Common myeloid progenitor, CD34-positive (primary cell): ENCODE measurements at regions not wholly inside any gene's neighbourhood (a gene's known extent, or its start where the extent isn't known, plus 50 kb on each side); places are given as distances from the start of the nearest gene placed in this dataset.
"Not testable (repeated sequence)": the region's sequence is repeated elsewhere in the genome, so short reads cannot be mapped to it uniquely, and the experiment has no call there.

ENCODE experiments used
- CTCF ChIA-PET: fragments of 350-600 bp; sonication (Branson Sonifier 250); formaldehyde crosslinking; loops from one replicate; lab custom pipeline; 2021; ENCODE audit warnings: antibody characterized with exemption; lab: Charles Lee
- POLR2A ChIA-PET: fragments of 350-600 bp; sonication (Branson Sonifier 250); formaldehyde crosslinking; loops from one replicate; lab custom pipeline; 2021; ENCODE audit warnings: antibody characterized with exemption; lab: Charles Lee
- DNase-seq, 3 donors: peaks; one replicate each; pipeline versions ENCODE4 v3.0.0 to v3.0.0-alpha.2; 2013
- H3K27ac ChIP-seq, 2 experiments: 1 replicate in 1 of 2; 2 replicates in 1 of 2; pipeline ENCODE4 v1.7.0; 2013; ENCODE audit warnings: inconsistent platforms in 2 of 2, low read length in 2 of 2, mild to moderate bottlenecking in 2 of 2, low read depth in 1 of 2, moderate library complexity in 1 of 2; ENCODE audit not compliant: severe bottlenecking in 2 of 2, insufficient read depth in 1 of 2, poor library complexity in 1 of 2
- H3K27me3 ChIP-seq, 5 experiments: replicated peaks in 2 of 5; 1 replicate in 3 of 5; 2 replicates in 2 of 5; pipeline versions ENCODE4 v1.6.1 to v1.7.0; 2013; ENCODE audit warnings: low read length in 4 of 5, mild to moderate bottlenecking in 2 of 5, moderate library complexity in 2 of 5, inconsistent platforms in 1 of 5; ENCODE audit not compliant: insufficient read depth in 5 of 5, control insufficient read depth in 4 of 5
- H3K36me3 ChIP-seq, 4 experiments: 1 replicate in 2 of 4; 2 replicates in 2 of 4; pipeline versions ENCODE4 v1.6.1 to v1.7.0; 2013; ENCODE audit warnings: low read length in 3 of 4, control low read depth in 1 of 4, mild to moderate bottlenecking in 1 of 4; ENCODE audit not compliant: control insufficient read depth in 4 of 4, insufficient read depth in 4 of 4
- H3K4me1 ChIP-seq, 4 experiments: 1 replicate in 3 of 4; 2 replicates in 1 of 4; pipeline versions ENCODE4 v1.6.1 to v1.7.1; 2013; ENCODE audit warnings: low read length in 3 of 4, mild to moderate bottlenecking in 3 of 4, control low read depth in 1 of 4, inconsistent platforms in 1 of 4, moderate library complexity in 1 of 4; ENCODE audit not compliant: control insufficient read depth in 4 of 4, insufficient read depth in 4 of 4; ENCODE audit errors: control extremely low read depth in 1 of 4
- H3K4me3 ChIP-seq, 7 experiments: 1 replicate in 4 of 7; 2 replicates in 3 of 7; pipeline versions ENCODE4 v1.5.1 to v1.7.0; 2013; ENCODE audit warnings: mild to moderate bottlenecking in 7 of 7, low read length in 6 of 7, moderate library complexity in 6 of 7, inconsistent platforms in 2 of 7, low read depth in 2 of 7, control low read depth in 1 of 7; ENCODE audit not compliant: insufficient read depth in 4 of 7, control insufficient read depth in 1 of 7; ENCODE audit errors: extremely low read depth in 1 of 7
- H3K9me3 ChIP-seq, 5 experiments: 1 replicate in 4 of 5; 2 replicates in 1 of 5; pipeline versions ENCODE4 v1.6.1 to v1.7.1; 2013; ENCODE audit warnings: low read length in 4 of 5, mild to moderate bottlenecking in 2 of 5, inconsistent platforms in 1 of 5, low read depth in 1 of 5, moderate library complexity in 1 of 5; ENCODE audit not compliant: control insufficient read depth in 4 of 5, insufficient read depth in 2 of 5; ENCODE audit errors: control extremely low read depth in 1 of 5
- WGBS: methylation state at CpG from one replicate; pipeline ENCODE4 v1.1.5; 2013; ENCODE audit not compliant: insufficient coverage; 5-methylcytosine and 5-hydroxymethylcytosine counted together

DNA sequence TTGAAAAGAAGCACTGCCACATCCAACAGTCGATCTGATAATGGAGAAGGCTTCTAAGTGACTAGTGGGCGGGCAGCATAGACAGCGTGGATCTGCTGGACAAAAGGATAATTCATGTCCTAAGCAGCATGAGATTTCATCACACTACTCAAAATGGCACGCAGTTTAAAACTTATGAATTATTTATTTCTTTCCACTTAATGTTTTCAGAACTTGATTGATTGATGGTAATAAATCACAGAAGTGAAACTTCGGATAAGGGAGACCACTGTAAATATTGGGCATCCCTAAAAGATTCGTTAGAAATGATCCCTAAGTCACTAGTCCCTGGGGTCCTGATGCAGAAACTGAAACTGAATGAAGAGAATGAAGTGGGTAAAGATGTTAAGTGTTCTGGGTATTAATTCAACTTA is 93.0 kb upstream of the ANK2 start:
- H3K27ac ChIP-seq, result no peak overlapping the region
- no peak for DNase-seq
- no peak overlapping the region for H3K4me3 ChIP-seq
- ChIA-PET CTCF (no interaction called here), POLR2A (no interaction called here)
- H3K4me1 ChIP-seq, result no peaks in the 10 kb centered on the region
- 96% methylated on average over 3 of the region's 6 CpGs for WGBS
- no peaks in the 10 kb centered on the region for H3K9me3 ChIP-seq
- H3K27me3 ChIP-seq, result peaks cover 0 to 4% (median 2%) of the 10 kb centered on the region in 5 experiments
- H3K36me3 ChIP-seq, result no peaks in the 10 kb centered on the region

DNA sequence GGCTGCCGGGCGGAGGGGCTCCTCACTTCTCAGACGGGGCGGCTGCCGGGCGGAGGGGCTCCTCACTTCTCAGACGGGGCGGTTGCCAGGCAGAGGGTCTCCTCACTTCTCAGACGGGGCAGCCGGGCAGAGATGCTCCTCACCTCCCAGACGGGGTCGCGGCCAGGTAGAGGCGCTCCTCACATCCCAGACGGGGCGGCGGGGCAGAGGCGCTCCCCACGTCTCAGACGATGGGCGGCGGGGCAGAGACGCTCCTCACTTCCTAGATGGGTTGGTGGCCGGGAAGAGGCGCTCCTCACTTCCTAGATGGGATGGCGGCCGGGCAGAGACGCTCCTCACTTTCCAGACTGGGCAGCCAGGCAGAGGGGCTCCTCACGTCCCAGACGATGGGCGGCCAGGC is 91.7 kb upstream of the ANK2 start:
- CTCF ChIA-PET, POLR2A ChIA-PET: not testable (repeated sequence)

DNA sequence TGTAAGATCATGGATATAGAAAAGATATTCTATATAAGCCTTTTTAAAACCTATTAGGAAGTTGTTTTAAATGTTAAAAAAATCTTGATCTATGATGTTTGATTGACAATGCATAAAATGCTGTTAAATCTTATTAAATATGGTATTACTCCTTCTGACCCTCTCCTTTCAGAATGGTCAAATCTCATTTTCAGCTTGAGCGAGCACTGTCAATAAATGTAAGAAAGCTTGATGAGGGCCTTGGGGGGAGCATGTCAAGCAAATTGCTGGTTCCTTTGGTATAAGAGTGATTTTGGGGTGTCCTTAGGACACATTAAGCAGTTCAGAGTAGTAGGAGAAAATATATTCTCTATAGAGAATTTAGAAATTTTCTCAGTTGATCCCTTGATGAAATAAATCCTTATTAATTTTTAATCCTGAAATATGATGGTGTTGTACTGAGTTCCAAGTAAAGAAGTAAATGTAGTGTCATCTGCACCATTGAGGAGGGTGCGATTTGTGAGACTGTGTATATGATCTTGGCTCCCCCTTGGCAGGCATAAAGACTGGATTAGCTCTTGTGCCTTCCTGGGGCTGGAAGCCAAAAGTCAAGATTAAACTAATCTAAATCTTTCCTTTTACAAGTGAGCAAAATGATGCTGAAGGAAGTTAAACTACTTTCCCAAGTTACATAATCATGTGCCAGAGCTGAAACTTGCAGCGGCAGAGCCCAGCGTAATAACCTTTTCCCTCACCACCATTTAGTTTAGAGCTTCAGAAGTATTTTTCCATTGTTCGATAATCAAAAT is 82.6 kb upstream of the ANK2 start:
- H3K36me3 ChIP-seq, result no peaks in the 10 kb centered on the region
- POLR2A ChIA-PET, result no interaction called here
- WGBS, result no CpG with 5 or more reads among the region's 5 CpGs
- DNase-seq, result no peak
- H3K27ac ChIP-seq, result no peak overlapping the region
- CTCF ChIA-PET, result no interaction called here
- H3K27me3 ChIP-seq, result no peaks in the 10 kb centered on the region
- H3K9me3 ChIP-seq, result no peaks in the 10 kb centered on the region
- H3K4me3 ChIP-seq, result no peak overlapping the region
- H3K4me1 ChIP-seq, result no peaks in the 10 kb centered on the region

More for the DNA sequence above, 91.7 kb upstream of the ANK2 start:
- WGBS, result no CpG with 5 or more reads among the region's 31 CpGs
- not testable (repeated sequence) for DNase-seq, H3K4me1 ChIP-seq, H3K27me3 ChIP-seq, H3K27ac ChIP-seq, H3K9me3 ChIP-seq, H3K4me3 ChIP-seq, H3K36me3 ChIP-seq

DNA sequence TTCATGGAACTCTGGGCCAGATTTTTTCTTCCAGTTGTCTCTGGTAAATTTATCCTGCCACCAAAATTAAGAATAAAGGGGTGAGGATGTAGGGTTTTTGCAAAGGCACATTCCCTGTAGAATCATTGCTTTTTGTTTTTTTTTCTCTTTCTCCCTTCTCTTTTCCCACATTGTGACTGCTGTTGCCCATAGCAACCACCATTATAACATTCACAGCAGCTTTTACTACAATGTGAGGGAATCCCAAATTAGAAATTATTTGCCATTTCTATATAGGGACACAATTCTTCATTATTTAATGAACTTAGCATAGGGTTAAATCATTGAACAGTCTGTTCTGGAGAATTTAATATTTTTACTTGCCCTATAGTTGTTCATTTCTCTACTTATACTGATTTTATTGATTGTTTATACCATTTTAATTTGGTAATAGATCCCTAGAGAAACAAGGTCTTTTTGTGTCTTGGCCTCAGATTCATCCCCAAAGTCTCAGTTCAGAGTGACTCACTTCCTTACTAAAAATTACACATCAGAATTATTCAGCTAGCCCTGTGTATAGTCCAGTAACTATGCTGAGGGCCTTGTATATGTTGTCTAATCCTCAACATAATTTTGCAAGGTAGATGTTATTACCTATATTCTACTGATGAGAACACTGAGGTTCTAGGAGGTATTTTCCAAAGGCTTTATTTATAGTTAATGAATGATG is 80.8 kb upstream of the ANK2 start:
- Histone ChIP-seq H3K27me3 (no peaks in the 10 kb centered on the region), H3K4me3 (no peak overlapping the region), H3K36me3 (no peaks in the 10 kb centered on the region), H3K4me1 (no peaks in the 10 kb centered on the region), H3K9me3 (no peaks in the 10 kb centered on the region), H3K27ac (no peak overlapping the region)
- ChIA-PET CTCF (no interaction called here), POLR2A (no interaction called here)
- DNase-seq, result no peak

DNA sequence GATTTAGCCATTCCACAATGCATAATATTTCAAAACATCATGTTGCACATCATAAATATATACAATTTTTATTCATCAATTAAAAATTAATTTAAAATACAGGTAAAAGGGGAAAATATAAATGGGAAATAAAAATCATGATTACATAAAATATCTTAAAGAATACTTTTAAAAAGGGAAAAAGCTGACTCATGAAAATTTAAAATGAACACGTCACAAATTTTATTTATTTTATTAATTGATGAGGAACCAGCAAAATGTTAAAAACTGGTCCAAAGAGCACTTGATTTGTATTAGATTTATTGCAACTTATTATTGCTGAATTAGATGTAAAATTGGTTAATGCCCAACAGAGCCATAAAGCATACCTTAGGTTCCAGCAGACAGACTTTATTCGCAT is 78.5 kb upstream of the ANK2 start:
- H3K4me3 ChIP-seq, result no peak overlapping the region
- peaks cover 0 to 2% (median 0%) of the 10 kb centered on the region in 5 experiments for H3K27me3 ChIP-seq
- POLR2A ChIA-PET, result no interaction called here
- H3K36me3 ChIP-seq, result no peaks in the 10 kb centered on the region
- CTCF ChIA-PET, result no interaction called here
- WGBS, result 100% methylated on average over 1 of the region's 2 CpGs
- H3K4me1 ChIP-seq, result no peaks in the 10 kb centered on the region
- H3K27ac ChIP-seq, result no peak overlapping the region
- no peaks in the 10 kb centered on the region for H3K9me3 ChIP-seq
- no peak for DNase-seq

DNA sequence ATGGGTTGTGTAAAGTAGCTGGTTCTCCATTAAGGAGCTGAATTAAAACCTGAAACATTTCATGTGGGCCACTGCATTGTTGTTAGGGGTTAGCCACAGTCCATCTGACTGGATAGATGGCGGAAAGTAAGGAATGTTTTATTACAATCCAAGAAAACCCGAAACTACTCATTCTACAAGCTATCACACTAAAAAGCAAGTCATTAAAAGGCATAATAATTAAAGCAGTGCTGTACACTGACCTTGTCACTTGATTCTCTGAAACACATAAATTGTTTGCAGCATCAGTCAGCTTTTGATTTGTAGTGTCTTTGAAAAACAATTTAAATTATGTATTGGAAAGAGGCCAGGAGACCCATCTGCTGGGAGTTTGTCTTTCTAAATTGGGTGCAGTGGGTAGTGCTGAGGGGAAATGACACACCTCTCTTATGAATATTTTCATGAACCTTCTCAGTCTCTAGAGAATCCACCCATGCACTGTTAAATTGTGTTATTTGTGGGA is 75.7 kb upstream of the ANK2 start:
- Histone ChIP-seq H3K27me3 (peaks cover 0 to 2% (median 0%) of the 10 kb centered on the region in 5 experiments), H3K4me3 (no peak overlapping the region), H3K36me3 (no peaks in the 10 kb centered on the region), H3K4me1 (no peaks in the 10 kb centered on the region), H3K27ac (no peak overlapping the region), H3K9me3 (no peaks in the 10 kb centered on the region)
- no peak for DNase-seq
- ChIA-PET POLR2A (no interaction called here), CTCF (no interaction called here)
- 100% methylated on average over 1 of the region's 2 CpGs for WGBS
